GM21786 (cell line): ENCODE measurements at regions not wholly inside any gene's neighbourhood (a gene's known extent, or its start where the extent isn't known, plus 50 kb on each side); places are given as distances from the start of the nearest gene placed in this dataset.
"Not testable (repeated sequence)": the region's sequence is repeated elsewhere in the genome, so short reads cannot be mapped to it uniquely, and the experiment has no call there.

Experiments
- ATAC-seq: cut with Tn5 transposase; IDR thresholded peaks from one replicate; pipeline ENCODE4 v1.9.1; 2021; ENCODE audit not compliant: unreplicated experiment

GRCh38 chr13:28574617-28575142, 79.8 kb upstream of the FLT1 start:
- ATAC-seq = no peak

- ATAC-seq = no peak
Observed at GRCh38 chr13:28573595-28574373, 78.9 kb upstream of the FLT1 start.

- no peak for ATAC-seq
Observed at GRCh38 chr13:28572871-28573270, 77.9 kb upstream of the FLT1 start.

GRCh38 chr13:28570356-28570755, 75.4 kb upstream of the FLT1 start:
- ATAC-seq = not testable (repeated sequence)

- no peak for ATAC-seq
Observed at GRCh38 chr13:28569886-28570285, 75.0 kb upstream of the FLT1 start.

GRCh38 chr13:28568286-28568685, 73.4 kb upstream of the FLT1 start:
- peak; percentile 82 for ATAC-seq

- no peak for ATAC-seq
Observed at GRCh38 chr13:28566891-28567290, 72.0 kb upstream of the FLT1 start.

- ATAC-seq = no peak
Observed at GRCh38 chr13:28566283-28566682, 71.4 kb upstream of the FLT1 start.

- ATAC-seq = no peak
Observed at GRCh38 chr13:28564030-28564429, 69.1 kb upstream of the FLT1 start.

GRCh38 chr13:28563609-28564008, 68.7 kb upstream of the FLT1 start:
- ATAC-seq = no peak

GRCh38 chr13:28560612-28561011, 65.7 kb upstream of the FLT1 start:
- no peak for ATAC-seq

- ATAC-seq = no peak
Observed at GRCh38 chr13:28559636-28560259, 64.8 kb upstream of the FLT1 start.

GRCh38 chr13:28558567-28558966, 63.6 kb upstream of the FLT1 start:
- ATAC-seq = no peak

GRCh38 chr13:28557725-28558520, 63.0 kb upstream of the FLT1 start:
- no peak for ATAC-seq

GRCh38 chr13:28555096-28555495, 60.2 kb upstream of the FLT1 start:
- ATAC-seq = no peak

GRCh38 chr13:28553971-28554370, 59.0 kb upstream of the FLT1 start:
- no peak for ATAC-seq

- ATAC-seq = no peak
Observed at GRCh38 chr13:28552288-28552687, 57.4 kb upstream of the FLT1 start.

GRCh38 chr13:28551498-28551895, 56.6 kb upstream of the FLT1 start:
- ATAC-seq = no peak

- no peak for ATAC-seq
Observed at GRCh38 chr13:28550721-28551497, 56.0 kb upstream of the FLT1 start.

- ATAC-seq = no peak
Observed at GRCh38 chr13:28550091-28550490, 55.2 kb upstream of the FLT1 start.

- ATAC-seq = no peak
Observed at GRCh38 chr13:28548872-28549271, 53.9 kb upstream of the FLT1 start.
